WTC11 (cell line): ENCODE measurements at regions not wholly inside any gene's neighbourhood (a gene's known extent, or its start where the extent isn't known, plus 50 kb on each side); places are given as distances from the start of the nearest gene placed in this dataset.
A peak's percentile ranks its signal among the peaks of the same experiment; 100 is the strongest.

Source experiments
- ATAC-seq: fragments of 200-7000 bp; cut with Tn5 transposase; 2 replicates; pipeline ENCODE4 v1.10.0; 2021; ENCODE audit warnings: mild to moderate bottlenecking, moderate library complexity
- CTCF ChIA-PET: fragments of 300-600 bp; sonication (Branson Sonifier 250); formaldehyde crosslinking; loops from one replicate; lab custom pipeline; 2021; ENCODE audit warnings: antibody characterized with exemption; lab: Charles Lee
- POLR2A ChIA-PET: fragments of 350-600 bp; sonication (Branson Sonifier 250); formaldehyde crosslinking; loops from one replicate; lab custom pipeline; 2021; ENCODE audit warnings: antibody characterized with exemption; lab: Charles Lee
- DNase-seq: peaks from one replicate; pipeline ENCODE4 v3.0.0; 2021; ENCODE audit warnings: low spot score
- H3K27ac Mint-ChIP-seq: 2 replicates; pipeline ENCODE4 v1.8.0; 2021; ENCODE audit warnings: mixed read lengths
- H3K27me3 Mint-ChIP-seq: 2 replicates; pipeline ENCODE4 v1.8.0; 2021; ENCODE audit warnings: low read depth, mild to moderate bottlenecking, moderate library complexity, mixed read lengths
- H3K36me3 Mint-ChIP-seq: 2 replicates; pipeline ENCODE4 v1.8.0; 2021; ENCODE audit warnings: mixed read lengths
- H3K4me1 Mint-ChIP-seq: 2 replicates; pipeline ENCODE4 v1.8.0; 2022; ENCODE audit warnings: mixed read lengths
- H3K4me3 Mint-ChIP-seq: 2 replicates; pipeline ENCODE4 v1.8.0; 2021; ENCODE audit warnings: mild to moderate bottlenecking, moderate library complexity, mixed read lengths
- H3K9me3 Mint-ChIP-seq: 2 replicates; pipeline ENCODE4 v1.8.0; 2021; ENCODE audit warnings: mixed read lengths
- ATF3 ChIP-seq: sonication (generic); formaldehyde crosslinking; conservative IDR thresholded peaks from 2 replicates; pipeline ENCODE4 v1.8.1; 2022; ENCODE audit warnings: mild to moderate bottlenecking, missing genetic modification reagents
- E2F1 ChIP-seq: sonication (generic); formaldehyde crosslinking; IDR thresholded peaks from 2 replicates; pipeline ENCODE4 v1.8.0; 2022; ENCODE audit warnings: mild to moderate bottlenecking, missing genetic modification reagents
- ELF4 ChIP-seq: sonication (generic); formaldehyde crosslinking; IDR thresholded peaks from 2 replicates; pipeline ENCODE4 v1.8.1; 2022; ENCODE audit warnings: low read depth, mild to moderate bottlenecking, moderate library complexity, missing genetic modification reagents
- FOXJ3 ChIP-seq: sonication (generic); formaldehyde crosslinking; IDR thresholded peaks from 2 replicates; pipeline ENCODE4 v1.9.0; 2021; ENCODE audit warnings: missing genetic modification reagents, mild to moderate bottlenecking, borderline replicate concordance
- FOXK1 ChIP-seq: sonication (generic); formaldehyde crosslinking; IDR thresholded peaks from 2 replicates; pipeline ENCODE4 v1.8.0; 2022; ENCODE audit warnings: mild to moderate bottlenecking, moderate library complexity, missing genetic modification reagents
- GRHL2 ChIP-seq: fragments of 250-450 bp; sonication (Bioruptor Pico); IDR thresholded peaks from 2 replicates; pipeline ENCODE4 v1.8.0; 2022; ENCODE audit warnings: mild to moderate bottlenecking, moderate library complexity; ENCODE audit not compliant: insufficient replicate concordance, severe bottlenecking
- HMGA2 ChIP-seq: fragments of 250-450 bp; sonication (Bioruptor Pico); IDR thresholded peaks from 2 replicates; pipeline ENCODE4 v1.4.0; 2021; ENCODE audit warnings: mild to moderate bottlenecking, moderate library complexity
- JAZF1 ChIP-seq: fragments of 250-450 bp; sonication (Bioruptor Pico); IDR thresholded peaks from 2 replicates; pipeline ENCODE4 v1.9.0; 2021; ENCODE audit warnings: moderate library complexity, mild to moderate bottlenecking, inconsistent platforms
- JUN ChIP-seq: sonication (generic); formaldehyde crosslinking; IDR thresholded peaks from 2 replicates; pipeline ENCODE4 v1.8.0; 2023; ENCODE audit warnings: mild to moderate bottlenecking, missing genetic modification reagents
- KAT7 ChIP-seq: sonication (generic); formaldehyde crosslinking; IDR thresholded peaks from 2 replicates; pipeline ENCODE4 v1.8.1; 2023; ENCODE audit warnings: missing genetic modification reagents, mild to moderate bottlenecking, borderline replicate concordance
- MYBL2 ChIP-seq: sonication (generic); formaldehyde crosslinking; IDR thresholded peaks from 2 replicates; pipeline ENCODE4 v1.8.1; 2023; ENCODE audit warnings: mild to moderate bottlenecking, moderate library complexity, missing genetic modification reagents
- NFYB ChIP-seq: sonication (generic); formaldehyde crosslinking; conservative IDR thresholded peaks from 2 replicates; pipeline ENCODE4 v1.8.0; 2022; ENCODE audit warnings: low read depth, missing genetic modification reagents
- SMAD3 ChIP-seq: sonication (generic); formaldehyde crosslinking; IDR thresholded peaks from 2 replicates; pipeline ENCODE4 v1.8.0; 2022; ENCODE audit warnings: missing genetic modification reagents, mild to moderate bottlenecking, borderline replicate concordance
- TCF7 ChIP-seq: sonication (generic); formaldehyde crosslinking; IDR thresholded peaks from 2 replicates; pipeline ENCODE4 v1.8.0; 2022; ENCODE audit warnings: mild to moderate bottlenecking, low read depth, missing genetic modification reagents, moderate library complexity
- ZBTB43 ChIP-seq: sonication (generic); formaldehyde crosslinking; IDR thresholded peaks from 2 replicates; pipeline ENCODE4 v1.8.1; 2023; ENCODE audit warnings: mild to moderate bottlenecking, missing genetic modification reagents
- ZMAT4 ChIP-seq: fragments of 250-450 bp; sonication (Bioruptor Pico); IDR thresholded peaks from 2 replicates; pipeline ENCODE4 v1.9.0; 2021; ENCODE audit warnings: mild to moderate bottlenecking
- ZNF425 ChIP-seq: fragments of 250-450 bp; sonication (Bioruptor Pico); conservative IDR thresholded peaks from 2 replicates; pipeline ENCODE4 v1.9.0; 2021; ENCODE audit warnings: mild to moderate bottlenecking

- CTCF ChIA-PET: interaction anchor here (1.2 to 4.1 kb wide), 17 partner anchors 9 to 290 kb away, joined by 3 to 108 read pairs (median 9); no protein-coding TSS in a partner anchor
- H3K4me3 Mint-ChIP-seq: no peak overlapping the region
- no peaks in the 10 kb centered on the region for H3K36me3 Mint-ChIP-seq
- H3K4me1 Mint-ChIP-seq: no peaks in the 10 kb centered on the region
- H3K9me3 Mint-ChIP-seq: no peaks in the 10 kb centered on the region
- DNase-seq: no peak
- H3K27me3 Mint-ChIP-seq: peaks cover 96% of the 10 kb centered on the region
- TF ChIP-seq KAT7 (no peak), GRHL2 (no peak), E2F1 (no peak), ATF3 (CRISPR knock-in tag) (no peak), JAZF1 (CRISPR knock-in tag) (0 out of 2 replicates have a peak, but pooled peaks have one; percentile 30), FOXK1 (CRISPR knock-in tag) (no peak), NFYB (CRISPR knock-in tag) (no peak), FOXJ3 (CRISPR knock-in tag) (no peak)
- POLR2A ChIA-PET: no interaction called here
- no peak for ATAC-seq
- no peak overlapping the region for H3K27ac Mint-ChIP-seq
Measured at GRCh38 chr22:22754268-22754657, 109.8 kb downstream of the GGTLC2 start.

- ChIA-PET CTCF (interaction anchor here (1.1 to 4.1 kb wide), 6 partner anchors 8 to 129 kb away, joined by 3 to 108 read pairs (median 20); no protein-coding TSS in a partner anchor), POLR2A (no interaction called here)
- no peak for TF ChIP-seq ELF4 (CRISPR knock-in tag)
- TF ChIP-seq, all 79 proteins: peak for 0
- H3K36me3 Mint-ChIP-seq: no peaks in the 10 kb centered on the region
- DNase-seq (no peak), ATAC-seq (no peak)
- peaks cover 96% of the 10 kb centered on the region for H3K27me3 Mint-ChIP-seq
- no peaks in the 10 kb centered on the region for H3K4me1 Mint-ChIP-seq
- H3K4me3 Mint-ChIP-seq: no peak overlapping the region
- H3K9me3 Mint-ChIP-seq: no peaks in the 10 kb centered on the region
- no peak overlapping the region for H3K27ac Mint-ChIP-seq
Measured at GRCh38 chr22:22754961-22755777, 110.8 kb downstream of the GGTLC2 start.

- no peak for DNase-seq
- Mint-ChIP-seq H3K4me3 (no peak overlapping the region), H3K4me1 (no peaks in the 10 kb centered on the region), H3K27ac (no peak overlapping the region), H3K9me3 (no peaks in the 10 kb centered on the region), H3K36me3 (no peaks in the 10 kb centered on the region), H3K27me3 (peaks cover 96% of the 10 kb centered on the region)
- TF ChIP-seq ELF4 (CRISPR knock-in tag): no peak
- TF ChIP-seq SMAD3 (CRISPR knock-in tag): no peak
- no peak for TF ChIP-seq JUN (CRISPR knock-in tag)
- no peak for TF ChIP-seq MYBL2
- no peak for TF ChIP-seq JAZF1 (CRISPR knock-in tag)
- TF ChIP-seq TCF7: no peak
- TF ChIP-seq ZNF425 (CRISPR knock-in tag): no peak
- TF ChIP-seq ZMAT4 (CRISPR knock-in tag): no peak
- no peak for TF ChIP-seq ZBTB43
- no peak for TF ChIP-seq HMGA2
- no peak for ATAC-seq
- ChIA-PET POLR2A (no interaction called here), CTCF (interaction anchor here (1.1 to 2.1 kb wide), 3 partner anchors 10 to 14 kb away, joined by 3 to 13 read pairs (median 9); no protein-coding TSS in a partner anchor)
Measured at GRCh38 chr22:22755778-22756100, 111.3 kb downstream of the GGTLC2 start.
